GM13977 (cell line): ENCODE measurements at regions not wholly inside any gene's neighbourhood (a gene's known extent, or its start where the extent isn't known, plus 50 kb on each side); places are given as distances from the start of the nearest gene placed in this dataset.

Experiments
- DNase-seq: peaks from one replicate; pipeline ENCODE4 v3.0.0; 2012; ENCODE audit warnings: low spot score
- in situ Hi-C: fragments of 300-500 bp; cut with MboI; formaldehyde crosslinking; loops from one replicate; pipeline ENCODE4 v1.12.0; 2022; ENCODE audit warnings: low sequenced_read_pairs, low pct_unique_long_range_greater_than_20kb, mixed read lengths, inconsistent platforms; ENCODE audit not compliant: unreplicated experiment
- TF ChIP-seq, protein P1 (sequence below): IDR thresholded peaks from 2 replicates; pipeline ENCODE4 v1.5.1; 2012; ENCODE audit warnings: mild to moderate bottlenecking, control low read depth; ENCODE audit not compliant: insufficient read depth; ENCODE audit errors: extremely low read depth, missing control alignments

- TF ChIP-seq, protein P1, sequence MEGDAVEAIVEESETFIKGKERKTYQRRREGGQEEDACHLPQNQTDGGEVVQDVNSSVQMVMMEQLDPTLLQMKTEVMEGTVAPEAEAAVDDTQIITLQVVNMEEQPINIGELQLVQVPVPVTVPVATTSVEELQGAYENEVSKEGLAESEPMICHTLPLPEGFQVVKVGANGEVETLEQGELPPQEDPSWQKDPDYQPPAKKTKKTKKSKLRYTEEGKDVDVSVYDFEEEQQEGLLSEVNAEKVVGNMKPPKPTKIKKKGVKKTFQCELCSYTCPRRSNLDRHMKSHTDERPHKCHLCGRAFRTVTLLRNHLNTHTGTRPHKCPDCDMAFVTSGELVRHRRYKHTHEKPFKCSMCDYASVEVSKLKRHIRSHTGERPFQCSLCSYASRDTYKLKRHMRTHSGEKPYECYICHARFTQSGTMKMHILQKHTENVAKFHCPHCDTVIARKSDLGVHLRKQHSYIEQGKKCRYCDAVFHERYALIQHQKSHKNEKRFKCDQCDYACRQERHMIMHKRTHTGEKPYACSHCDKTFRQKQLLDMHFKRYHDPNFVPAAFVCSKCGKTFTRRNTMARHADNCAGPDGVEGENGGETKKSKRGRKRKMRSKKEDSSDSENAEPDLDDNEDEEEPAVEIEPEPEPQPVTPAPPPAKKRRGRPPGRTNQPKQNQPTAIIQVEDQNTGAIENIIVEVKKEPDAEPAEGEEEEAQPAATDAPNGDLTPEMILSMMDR: no peak
- no peak for DNase-seq
- in situ Hi-C loops: no loop called here
Measured at GRCh38 chr7:68256295-68256694, 1259.7 kb downstream of the TYW1 start.

GRCh38 chr7:68258609-68259008, 1262.0 kb downstream of the TYW1 start:
- no peak for DNase-seq
- TF ChIP-seq, protein P1: no peak
- in situ Hi-C loops: no loop called here

GRCh38 chr7:68265258-68265657, 1268.6 kb downstream of the TYW1 start:
- DNase-seq: no peak
- TF ChIP-seq, protein P1: no peak
- in situ Hi-C loops: no loop called here

DNA sequence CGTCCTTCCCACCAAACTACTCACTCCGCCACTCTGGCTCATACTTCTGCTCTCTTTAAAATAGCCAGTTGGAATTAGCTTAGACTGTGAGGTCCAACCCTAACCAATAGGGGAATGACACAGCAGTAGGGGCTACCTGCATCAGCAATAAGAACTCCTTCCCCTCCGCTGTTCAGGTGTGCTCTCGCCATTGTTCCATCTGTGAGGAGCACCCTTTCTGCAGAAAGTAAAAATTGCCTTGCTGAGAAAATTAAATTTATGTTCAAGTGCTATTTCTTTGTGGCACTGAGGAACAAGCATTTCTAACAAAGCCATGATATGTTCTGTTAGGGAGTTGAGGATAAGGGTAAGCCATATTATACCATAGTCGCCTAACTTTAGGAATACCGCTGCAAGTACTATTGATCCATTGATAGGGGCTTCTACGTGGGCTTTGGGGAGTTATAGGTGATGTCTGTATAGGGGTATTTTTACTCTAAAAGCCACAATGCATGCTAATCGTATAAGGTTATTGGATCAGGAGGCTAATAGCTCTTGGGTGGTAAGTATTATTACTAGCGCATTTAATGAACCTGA, 1269.5 kb downstream of the TYW1 start:
- DNase-seq: no peak
- in situ Hi-C loops: no loop called here
- TF ChIP-seq, protein P1: no peak

GRCh38 chr7:68267486-68267885, 1270.9 kb downstream of the TYW1 start:
- DNase-seq: no peak
- TF ChIP-seq, protein P1: no peak
- in situ Hi-C loops: no loop called here

- TF ChIP-seq, protein P1: no peak
- DNase-seq: no peak
- in situ Hi-C loops: no loop called here
Measured at GRCh38 chr7:68269405-68269804, 1272.8 kb downstream of the TYW1 start.

GRCh38 chr7:68272507-68272906, 1275.9 kb downstream of the TYW1 start:
- in situ Hi-C loops: no loop called here
- TF ChIP-seq, protein P1: no peak
- DNase-seq: no peak
